ENCODE measurements at regions not wholly inside any gene's neighbourhood (a gene's known extent, or its start where the extent isn't known, plus 50 kb on each side); places are given as distances from the start of the nearest gene placed in this dataset.
"Not testable (repeated sequence)": the region's sequence is repeated elsewhere in the genome, so short reads cannot be mapped to it uniquely, and the experiment has no call there.

DNA sequence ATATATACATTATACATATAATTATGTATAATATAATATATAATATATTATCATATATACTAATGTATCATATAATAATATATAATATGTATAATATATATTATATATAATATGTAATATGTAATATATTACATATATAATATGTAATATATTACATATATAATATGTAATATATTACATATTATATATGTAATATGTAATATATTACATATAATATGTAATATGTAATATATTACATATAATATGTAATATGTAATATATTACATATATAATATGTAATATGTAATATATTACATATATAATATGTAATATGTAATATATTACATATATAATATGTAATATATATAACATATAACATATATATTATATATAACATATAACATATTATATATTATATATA lies 1020.9 kb downstream of the KCNMA1 start:
- DNase-seq (ENCODE audit: low spot score) = not testable (repeated sequence)

DNA sequence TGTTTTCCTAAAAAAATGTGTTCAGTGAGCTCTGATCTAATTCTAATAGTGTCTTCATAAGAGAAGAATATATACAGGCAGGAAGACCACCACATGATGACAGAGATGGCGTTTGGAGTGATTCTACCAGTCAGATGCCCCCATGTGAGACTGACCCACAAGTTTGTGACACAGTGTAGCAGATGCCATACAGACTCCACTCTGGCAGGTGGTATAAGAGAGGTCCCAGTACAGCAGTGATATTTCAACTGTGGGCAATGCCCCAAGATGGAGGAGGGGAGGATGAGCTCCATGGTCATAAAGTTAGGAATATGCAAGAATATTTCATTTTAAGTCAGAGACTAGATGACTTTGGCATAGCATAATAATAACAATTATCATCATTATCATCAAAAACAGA lies 1022.6 kb downstream of the KCNMA1 start:
- no peak for DNase-seq (ENCODE audit: low spot score)
